GM23338 (cell line): ENCODE measurements at regions not wholly inside any gene's neighbourhood (a gene's known extent, or its start where the extent isn't known, plus 50 kb on each side); places are given as distances from the start of the nearest gene placed in this dataset.

Experiments used
- ATAC-seq: fragments of 200-7000 bp; cut with Tn5 transposase; 3 replicates; pipeline ENCODE4 v1.9.1; 2020
- DNase-seq: peaks from one replicate; pipeline ENCODE4 v3.0.0-alpha.2; 2015; ENCODE audit warnings: low spot score
- H2AFZ ChIP-seq: fragments of 200-600 bp; sonication (generic); 2 replicates; pipeline ENCODE4 v1.8.0; 2016; ENCODE audit warnings: antibody characterized with exemption, mild to moderate bottlenecking, moderate library complexity
- H3F3A ChIP-seq: fragments of 200-600 bp; sonication (generic); replicated peaks from 2 replicates; pipeline ENCODE4 v1.8.0; 2017; ENCODE audit warnings: antibody characterized with exemption, mixed run types, low read depth
- H3K27ac ChIP-seq: fragments of 200-600 bp; sonication (generic); 2 replicates; pipeline ENCODE4 v1.6.1; 2016; ENCODE audit warnings: low read depth
- H3K27me3 ChIP-seq: fragments of 200-600 bp; sonication (generic); 2 replicates; pipeline ENCODE4 v1.8.0; 2016; ENCODE audit warnings: mild to moderate bottlenecking, mixed run types, moderate library complexity; ENCODE audit not compliant: insufficient read depth
- H3K36me3 ChIP-seq: fragments of 200-600 bp; sonication (generic); 2 replicates; pipeline ENCODE4 v1.8.0; 2016; ENCODE audit warnings: mild to moderate bottlenecking; ENCODE audit not compliant: insufficient read depth
- H3K4me1 ChIP-seq: fragments of 200-600 bp; sonication (generic); 2 replicates; pipeline ENCODE4 v1.8.0; 2016; ENCODE audit warnings: mild to moderate bottlenecking, moderate library complexity; ENCODE audit not compliant: insufficient read depth
- H3K4me2 ChIP-seq: fragments of 200-600 bp; sonication (generic); 2 replicates; pipeline ENCODE4 v1.7.1; 2017; ENCODE audit warnings: mixed run types
- H3K4me3 ChIP-seq: fragments of 200-600 bp; sonication (generic); 2 replicates; pipeline ENCODE4 v1.6.1; 2016; ENCODE audit warnings: mixed run types
- H3K79me2 ChIP-seq: fragments of 200-600 bp; sonication (generic); replicated peaks from 2 replicates; pipeline ENCODE4 v1.8.0; 2017; ENCODE audit warnings: mild to moderate bottlenecking; ENCODE audit not compliant: insufficient read depth
- H3K9me2 ChIP-seq: fragments of 200-600 bp; sonication (generic); 2 replicates; pipeline ENCODE4 v1.8.0; 2017; ENCODE audit not compliant: insufficient read depth
- H4K20me1 ChIP-seq: fragments of 200-600 bp; sonication (generic); replicated peaks from 2 replicates; pipeline ENCODE4 v1.8.0; 2017; ENCODE audit warnings: mild to moderate bottlenecking; ENCODE audit not compliant: insufficient read depth
- H3K27ac Mint-ChIP-seq: 2 replicates; pipeline ENCODE4 v1.8.0; 2020; ENCODE audit warnings: inconsistent platforms, mild to moderate bottlenecking, moderate library complexity, mixed read lengths
- H3K27me3 Mint-ChIP-seq: 3 replicates; pipeline ENCODE4 v1.8.0; 2022; ENCODE audit warnings: low read depth, mild to moderate bottlenecking, moderate library complexity, mixed read lengths, inconsistent platforms; ENCODE audit not compliant: insufficient read depth, poor library complexity
- H3K36me3 Mint-ChIP-seq: 3 replicates; pipeline ENCODE4 v1.8.0; 2021; ENCODE audit warnings: low read depth, mild to moderate bottlenecking, inconsistent platforms, moderate library complexity, mixed read lengths
- H3K4me1 Mint-ChIP-seq: 3 replicates; pipeline ENCODE4 v1.8.0; 2020; ENCODE audit warnings: mild to moderate bottlenecking, inconsistent platforms, mixed read lengths
- H3K4me3 Mint-ChIP-seq: 3 replicates; pipeline ENCODE4 v1.8.0; 2021; ENCODE audit warnings: moderate library complexity, mild to moderate bottlenecking, inconsistent platforms, mixed read lengths
- H3K9me3 Mint-ChIP-seq: 3 replicates; pipeline ENCODE4 v1.8.0; 2020; ENCODE audit warnings: moderate library complexity, mild to moderate bottlenecking, inconsistent platforms, mixed read lengths
- EZH2 ChIP-seq: fragments of 200-600 bp; sonication (generic); IDR thresholded peaks from one replicate; pipeline ENCODE4 v1.8.0; 2017; ENCODE audit warnings: antibody characterized with exemption, mild to moderate bottlenecking, low read depth; ENCODE audit not compliant: unreplicated experiment
- EZH2phosphoT487 ChIP-seq: fragments of 200-600 bp; sonication (generic); IDR thresholded peaks from one replicate; pipeline ENCODE4 v1.8.1; 2018; ENCODE audit warnings: antibody characterized with exemption; ENCODE audit not compliant: unreplicated experiment
- POLR2AphosphoS5 ChIP-seq: IDR thresholded peaks from 2 replicates; pipeline ENCODE4 v1.6.1; 2016; ENCODE audit warnings: antibody characterized with exemption, low read depth
- ZNF331 ChIP-seq: fragments of 250-450 bp; sonication (Bioruptor Pico); IDR thresholded peaks from 2 replicates; pipeline ENCODE4 v1.5.0; 2020; ENCODE audit warnings: low read depth, mild to moderate bottlenecking, moderate library complexity
- TF ChIP-seq, protein P1 (sequence below): IDR thresholded peaks from 2 replicates; pipeline ENCODE4 v1.6.1; 2016; ENCODE audit warnings: antibody characterized with exemption
- TF ChIP-seq, protein P2 (sequence below), 2 experiments: fragments of 200-600 bp in 1 of 2; sonication (generic) in 1 of 2; conservative IDR thresholded peaks; 2 replicates each; pipeline versions ENCODE4 v1.5.1 to v1.6.1; 2016 to 2017; ENCODE audit warnings: antibody characterized with exemption in 2 of 2, low read depth in 2 of 2, mild to moderate bottlenecking in 2 of 2, moderate library complexity in 1 of 2
- TF ChIP-seq, protein P3 (sequence below): fragments of 250-450 bp; sonication (Bioruptor Pico); IDR thresholded peaks from 2 replicates; pipeline ENCODE4 v1.5.0; 2020; ENCODE audit warnings: mild to moderate bottlenecking, moderate library complexity

DNA sequence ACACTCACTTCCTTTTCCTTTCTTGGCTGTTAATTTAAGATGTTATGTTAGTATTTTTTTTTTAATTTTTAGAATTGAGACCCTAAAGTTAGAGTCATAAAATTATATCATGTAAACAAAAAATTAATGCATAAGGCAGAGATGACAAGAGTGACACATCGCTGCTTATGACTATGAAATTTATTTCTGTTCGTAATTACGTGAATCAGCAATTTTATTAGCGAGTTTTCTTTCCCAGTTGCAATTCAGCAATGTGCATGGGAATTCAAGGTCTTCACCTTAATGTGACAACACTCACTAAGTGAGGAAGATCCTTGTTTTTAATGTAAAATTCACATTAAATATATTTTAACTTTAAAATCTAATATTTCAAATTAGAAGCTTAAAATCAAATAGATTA, 181.2 kb upstream of the SPOCK3 start:
- no peaks in the 10 kb centered on the region for H3K9me3 Mint-ChIP-seq
- Histone ChIP-seq H3K79me2 (no peaks in the 10 kb centered on the region), H3K27me3 (no peaks in the 10 kb centered on the region), H3K4me1 (no peaks in the 10 kb centered on the region), H3K9me2 (peaks cover 6% of the 10 kb centered on the region; the same call in 1 of the 2 replicates), H3K4me3 (no peak overlapping the region), H3K36me3 (no peaks in the 10 kb centered on the region), H4K20me1 (no peaks in the 10 kb centered on the region), H3K27ac (no peak overlapping the region), H3F3A (no peaks in the 10 kb centered on the region), H2AFZ (no peak overlapping the region), H3K4me2 (no peak overlapping the region)
- no peaks in the 10 kb centered on the region for H3K36me3 Mint-ChIP-seq
- no peaks in the 10 kb centered on the region for H3K4me1 Mint-ChIP-seq
- H3K27me3 Mint-ChIP-seq, result no peaks in the 10 kb centered on the region
- TF ChIP-seq POLR2AphosphoS5, result no peak
- H3K4me3 Mint-ChIP-seq, result no peak overlapping the region
- no peak overlapping the region for H3K27ac Mint-ChIP-seq
- ATAC-seq, result no peak
- no peak for DNase-seq

DNA sequence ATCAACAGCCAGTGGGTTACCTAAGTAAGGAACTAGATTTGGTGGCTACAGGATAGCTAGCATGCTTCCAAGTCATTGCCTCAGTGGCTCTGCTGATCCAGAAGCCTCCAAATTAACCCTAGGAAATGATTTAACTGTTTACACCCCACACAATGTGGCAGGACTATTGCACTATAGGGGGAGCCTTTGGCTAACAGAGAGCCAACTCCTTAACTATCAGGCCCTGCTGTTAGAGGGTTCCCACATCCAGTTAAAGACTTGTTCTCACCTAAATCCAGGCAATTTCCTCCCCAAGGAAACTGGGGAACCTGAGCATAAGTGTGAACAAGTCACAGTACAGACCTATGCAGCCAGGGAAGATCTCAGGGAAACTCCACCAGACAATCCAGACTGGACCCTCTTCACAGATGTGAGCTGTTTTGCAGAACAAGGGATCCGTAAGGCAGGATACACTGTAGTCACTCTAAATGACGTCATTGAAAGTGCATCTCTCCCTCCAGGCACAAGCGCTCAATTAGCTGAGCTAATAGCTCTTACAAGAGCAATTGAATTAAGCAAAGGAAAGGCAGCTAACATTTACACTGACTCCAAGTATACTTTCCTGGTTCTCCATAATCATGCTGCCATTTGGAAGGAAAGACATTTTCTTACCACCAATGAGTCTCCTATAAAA, 185.3 kb upstream of the SPOCK3 start:
- H3K36me3 Mint-ChIP-seq, result no peaks in the 10 kb centered on the region
- Histone ChIP-seq H3K27me3 (no peaks in the 10 kb centered on the region), H3K36me3 (no peaks in the 10 kb centered on the region), H3K4me1 (no peaks in the 10 kb centered on the region; the same call in 1 of the 2 replicates), H3F3A (no peaks in the 10 kb centered on the region), H3K79me2 (no peaks in the 10 kb centered on the region), H4K20me1 (no peaks in the 10 kb centered on the region), H2AFZ (no peak overlapping the region), H3K4me3 (no peak overlapping the region), H3K4me2 (no peak overlapping the region), H3K27ac (no peak overlapping the region), H3K9me2 (peaks cover 10% of the 10 kb centered on the region)
- peak; percentile 23 for DNase-seq
- peak; percentile 57 for ATAC-seq
- no peak overlapping the region for H3K4me3 Mint-ChIP-seq
- H3K9me3 Mint-ChIP-seq, result no peaks in the 10 kb centered on the region
- no peak overlapping the region for H3K27ac Mint-ChIP-seq
- H3K4me1 Mint-ChIP-seq, result peaks cover 12% of the 10 kb centered on the region; the same call in 2 of the 3 replicates
- H3K27me3 Mint-ChIP-seq, result peaks cover 2% of the 10 kb centered on the region
- TF ChIP-seq ZNF331 (no peak), EZH2phosphoT487 (no peak), EZH2 (no peak)
- TF ChIP-seq, protein P1, sequence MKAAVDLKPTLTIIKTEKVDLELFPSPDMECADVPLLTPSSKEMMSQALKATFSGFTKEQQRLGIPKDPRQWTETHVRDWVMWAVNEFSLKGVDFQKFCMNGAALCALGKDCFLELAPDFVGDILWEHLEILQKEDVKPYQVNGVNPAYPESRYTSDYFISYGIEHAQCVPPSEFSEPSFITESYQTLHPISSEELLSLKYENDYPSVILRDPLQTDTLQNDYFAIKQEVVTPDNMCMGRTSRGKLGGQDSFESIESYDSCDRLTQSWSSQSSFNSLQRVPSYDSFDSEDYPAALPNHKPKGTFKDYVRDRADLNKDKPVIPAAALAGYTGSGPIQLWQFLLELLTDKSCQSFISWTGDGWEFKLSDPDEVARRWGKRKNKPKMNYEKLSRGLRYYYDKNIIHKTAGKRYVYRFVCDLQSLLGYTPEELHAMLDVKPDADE, result no peak
- TF ChIP-seq, protein P2, sequence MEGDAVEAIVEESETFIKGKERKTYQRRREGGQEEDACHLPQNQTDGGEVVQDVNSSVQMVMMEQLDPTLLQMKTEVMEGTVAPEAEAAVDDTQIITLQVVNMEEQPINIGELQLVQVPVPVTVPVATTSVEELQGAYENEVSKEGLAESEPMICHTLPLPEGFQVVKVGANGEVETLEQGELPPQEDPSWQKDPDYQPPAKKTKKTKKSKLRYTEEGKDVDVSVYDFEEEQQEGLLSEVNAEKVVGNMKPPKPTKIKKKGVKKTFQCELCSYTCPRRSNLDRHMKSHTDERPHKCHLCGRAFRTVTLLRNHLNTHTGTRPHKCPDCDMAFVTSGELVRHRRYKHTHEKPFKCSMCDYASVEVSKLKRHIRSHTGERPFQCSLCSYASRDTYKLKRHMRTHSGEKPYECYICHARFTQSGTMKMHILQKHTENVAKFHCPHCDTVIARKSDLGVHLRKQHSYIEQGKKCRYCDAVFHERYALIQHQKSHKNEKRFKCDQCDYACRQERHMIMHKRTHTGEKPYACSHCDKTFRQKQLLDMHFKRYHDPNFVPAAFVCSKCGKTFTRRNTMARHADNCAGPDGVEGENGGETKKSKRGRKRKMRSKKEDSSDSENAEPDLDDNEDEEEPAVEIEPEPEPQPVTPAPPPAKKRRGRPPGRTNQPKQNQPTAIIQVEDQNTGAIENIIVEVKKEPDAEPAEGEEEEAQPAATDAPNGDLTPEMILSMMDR (conservative IDR thresholded peaks at IDR 0.05; ENCODE audit: low read depth in 2 of 2), result peak in 1 of 2 experiments; percentile 45; a peak in 2 of 4 replicates
- TF ChIP-seq, protein P3, sequence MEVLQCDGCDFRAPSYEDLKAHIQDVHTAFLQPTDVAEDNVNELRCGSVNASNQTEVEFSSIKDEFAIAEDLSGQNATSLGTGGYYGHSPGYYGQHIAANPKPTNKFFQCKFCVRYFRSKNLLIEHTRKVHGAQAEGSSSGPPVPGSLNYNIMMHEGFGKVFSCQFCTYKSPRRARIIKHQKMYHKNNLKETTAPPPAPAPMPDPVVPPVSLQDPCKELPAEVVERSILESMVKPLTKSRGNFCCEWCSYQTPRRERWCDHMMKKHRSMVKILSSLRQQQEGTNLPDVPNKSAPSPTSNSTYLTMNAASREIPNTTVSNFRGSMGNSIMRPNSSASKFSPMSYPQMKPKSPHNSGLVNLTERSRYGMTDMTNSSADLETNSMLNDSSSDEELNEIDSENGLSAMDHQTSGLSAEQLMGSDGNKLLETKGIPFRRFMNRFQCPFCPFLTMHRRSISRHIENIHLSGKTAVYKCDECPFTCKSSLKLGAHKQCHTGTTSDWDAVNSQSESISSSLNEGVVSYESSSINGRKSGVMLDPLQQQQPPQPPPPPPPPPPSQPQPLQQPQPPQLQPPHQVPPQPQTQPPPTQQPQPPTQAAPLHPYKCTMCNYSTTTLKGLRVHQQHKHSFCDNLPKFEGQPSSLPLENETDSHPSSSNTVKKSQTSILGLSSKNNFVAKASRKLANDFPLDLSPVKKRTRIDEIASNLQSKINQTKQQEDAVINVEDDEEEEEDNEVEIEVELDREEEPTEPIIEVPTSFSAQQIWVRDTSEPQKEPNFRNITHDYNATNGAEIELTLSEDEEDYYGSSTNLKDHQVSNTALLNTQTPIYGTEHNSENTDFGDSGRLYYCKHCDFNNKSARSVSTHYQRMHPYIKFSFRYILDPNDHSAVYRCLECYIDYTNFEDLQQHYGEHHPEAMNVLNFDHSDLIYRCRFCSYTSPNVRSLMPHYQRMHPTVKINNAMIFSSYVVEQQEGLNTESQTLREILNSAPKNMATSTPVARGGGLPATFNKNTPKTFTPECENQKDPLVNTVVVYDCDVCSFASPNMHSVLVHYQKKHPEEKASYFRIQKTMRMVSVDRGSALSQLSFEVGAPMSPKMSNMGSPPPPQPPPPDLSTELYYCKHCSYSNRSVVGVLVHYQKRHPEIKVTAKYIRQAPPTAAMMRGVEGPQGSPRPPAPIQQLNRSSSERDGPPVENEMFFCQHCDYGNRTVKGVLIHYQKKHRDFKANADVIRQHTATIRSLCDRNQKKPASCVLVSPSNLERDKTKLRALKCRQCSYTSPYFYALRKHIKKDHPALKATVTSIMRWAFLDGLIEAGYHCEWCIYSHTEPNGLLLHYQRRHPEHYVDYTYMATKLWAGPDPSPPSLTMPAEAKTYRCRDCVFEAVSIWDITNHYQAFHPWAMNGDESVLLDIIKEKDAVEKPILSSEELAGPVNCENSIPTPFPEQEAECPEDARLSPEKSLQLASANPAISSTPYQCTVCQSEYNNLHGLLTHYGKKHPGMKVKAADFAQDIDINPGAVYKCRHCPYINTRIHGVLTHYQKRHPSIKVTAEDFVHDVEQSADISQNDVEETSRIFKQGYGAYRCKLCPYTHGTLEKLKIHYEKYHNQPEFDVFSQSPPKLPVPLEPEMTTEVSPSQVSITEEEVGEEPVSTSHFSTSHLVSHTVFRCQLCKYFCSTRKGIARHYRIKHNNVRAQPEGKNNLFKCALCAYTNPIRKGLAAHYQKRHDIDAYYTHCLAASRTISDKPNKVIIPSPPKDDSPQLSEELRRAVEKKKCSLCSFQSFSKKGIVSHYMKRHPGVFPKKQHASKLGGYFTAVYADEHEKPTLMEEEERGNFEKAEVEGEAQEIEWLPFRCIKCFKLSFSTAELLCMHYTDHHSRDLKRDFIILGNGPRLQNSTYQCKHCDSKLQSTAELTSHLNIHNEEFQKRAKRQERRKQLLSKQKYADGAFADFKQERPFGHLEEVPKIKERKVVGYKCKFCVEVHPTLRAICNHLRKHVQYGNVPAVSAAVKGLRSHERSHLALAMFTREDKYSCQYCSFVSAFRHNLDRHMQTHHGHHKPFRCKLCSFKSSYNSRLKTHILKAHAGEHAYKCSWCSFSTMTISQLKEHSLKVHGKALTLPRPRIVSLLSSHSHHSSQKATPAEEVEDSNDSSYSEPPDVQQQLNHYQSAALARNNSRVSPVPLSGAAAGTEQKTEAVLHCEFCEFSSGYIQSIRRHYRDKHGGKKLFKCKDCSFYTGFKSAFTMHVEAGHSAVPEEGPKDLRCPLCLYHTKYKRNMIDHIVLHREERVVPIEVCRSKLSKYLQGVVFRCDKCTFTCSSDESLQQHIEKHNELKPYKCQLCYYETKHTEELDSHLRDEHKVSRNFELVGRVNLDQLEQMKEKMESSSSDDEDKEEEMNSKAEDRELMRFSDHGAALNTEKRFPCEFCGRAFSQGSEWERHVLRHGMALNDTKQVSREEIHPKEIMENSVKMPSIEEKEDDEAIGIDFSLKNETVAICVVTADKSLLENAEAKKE (CRISPR knock-in tag), result no peak
